GDM1 (cell line): ENCODE measurements at regions not wholly inside any gene's neighbourhood (a gene's known extent, or its start where the extent isn't known, plus 50 kb on each side); places are given as distances from the start of the nearest gene placed in this dataset.

Source experiments
- DNase-seq: peaks from one replicate; lab custom pipeline; 2025; lab: John Stamatoyannopoulos, UW

DNA sequence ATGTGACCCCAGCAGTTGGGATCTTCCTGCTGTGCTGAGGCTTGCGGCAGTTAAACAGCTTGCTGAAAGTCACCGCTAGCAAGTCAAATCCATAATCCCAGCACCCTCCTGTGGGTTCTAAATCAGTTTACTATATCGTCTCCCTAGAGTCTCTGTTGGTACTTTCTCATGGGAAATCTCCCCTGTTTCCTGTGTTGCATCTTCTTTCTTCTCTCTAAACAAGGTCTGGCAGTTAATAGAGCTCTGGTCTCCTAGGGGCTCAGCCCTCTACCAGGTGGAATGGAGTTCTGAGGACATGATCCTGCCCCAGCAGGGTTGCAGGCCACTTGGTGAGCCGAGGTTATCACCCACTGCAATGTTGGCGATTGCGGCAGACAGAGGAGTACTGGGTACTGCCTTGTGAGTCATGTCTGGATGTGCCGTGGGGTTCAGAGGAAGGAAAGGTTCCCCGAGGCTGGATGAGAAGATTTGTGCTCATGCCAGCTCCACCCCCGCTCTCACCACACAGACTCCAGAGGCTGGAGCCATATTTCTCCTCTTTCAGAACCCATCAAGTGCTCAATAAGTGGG, 59.4 kb upstream of the SIX2 start:
- no peak for DNase-seq

- no peak for DNase-seq
These were observed 58.8 kb upstream of the SIX2 start for GRCh38 chr2:45067859-45068570.
